Stimulated activated naive CD8-positive, alpha-beta T cell treated with anti-CD3 and anti-CD28 coated beads, Interleukin-15, Interleukin-2, amounts not matched to agents 100 U/mL and 50 U/mL, for 24 hours (primary cell): ENCODE measurements at regions not wholly inside any gene's neighbourhood (a gene's known extent, or its start where the extent isn't known, plus 50 kb on each side); places are given as distances from the start of the nearest gene placed in this dataset.
"Not testable (repeated sequence)": the region's sequence is repeated elsewhere in the genome, so short reads cannot be mapped to it uniquely, and the experiment has no call there.

Experiments
- ATAC-seq: fragments of 150-1000 bp; cut with Tn5 transposase; one replicate; pipeline ENCODE4 v1.10.0; 2021
- DNase-seq: peaks from one replicate; pipeline ENCODE4 v3.0.0; 2021

DNA sequence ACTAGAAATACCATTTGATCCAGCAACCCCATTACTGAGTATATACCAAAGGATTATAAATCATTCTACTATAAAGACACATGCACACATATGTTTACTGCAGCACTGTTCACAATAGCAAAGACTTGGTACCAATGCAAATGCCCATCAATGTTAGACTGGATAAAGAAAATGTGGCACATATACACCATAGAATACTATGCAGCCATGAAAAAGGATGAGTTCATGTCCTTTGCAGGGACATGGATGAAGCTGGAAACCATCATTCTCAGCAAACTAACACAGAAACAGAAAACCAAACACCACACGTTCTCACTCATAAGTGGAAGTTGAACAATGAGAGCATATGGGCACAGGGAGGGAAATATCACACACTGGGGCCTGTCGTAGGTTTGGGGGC is 106.0 kb downstream of the SPATA18 start:
- DNase-seq, ATAC-seq: not testable (repeated sequence)

GRCh38 chr4:52157641-52158316 is 106.7 kb downstream of the SPATA18 start:
- ATAC-seq, result no peak
- DNase-seq, result no peak

DNA sequence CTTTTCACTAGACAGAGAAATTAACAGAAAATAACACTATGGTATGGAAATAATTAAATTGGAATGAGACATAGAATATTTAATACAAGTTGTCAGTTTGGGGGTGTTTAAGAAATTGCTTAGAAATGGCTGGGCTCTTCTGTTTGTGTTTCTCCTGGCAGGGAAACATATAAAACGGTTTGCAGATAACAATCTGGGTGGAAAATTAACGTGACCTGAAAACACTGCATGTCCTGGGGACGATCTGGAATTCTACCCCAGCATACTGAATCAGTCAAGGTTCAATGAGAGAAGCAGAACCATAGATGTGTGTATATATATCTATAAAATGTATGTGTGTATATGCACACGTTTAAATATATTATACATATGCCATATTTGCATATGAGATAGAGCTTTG is 109.8 kb downstream of the SPATA18 start:
- no peak for DNase-seq

DNA sequence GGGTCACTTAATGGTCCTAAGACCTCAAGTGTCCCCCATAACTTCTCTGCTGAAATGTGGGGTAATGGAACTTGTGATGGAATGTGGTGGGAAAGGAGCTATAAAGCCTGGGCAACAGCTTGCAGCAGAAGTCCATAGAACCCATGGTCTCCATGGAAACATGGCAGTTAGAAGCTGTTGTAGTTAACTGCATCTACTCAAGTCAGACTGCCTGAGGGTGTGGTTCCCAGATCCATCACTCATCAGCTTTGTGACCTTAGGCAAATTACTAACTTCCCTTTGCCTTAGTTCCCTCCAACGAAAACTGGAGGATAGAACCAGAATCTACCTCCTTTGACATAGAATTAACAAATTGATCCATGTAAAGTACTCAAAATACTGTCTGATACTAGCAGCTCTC is 113.0 kb downstream of the SPATA18 start:
- ATAC-seq (no peak), DNase-seq (no peak)

More for the DNA sequence above, 109.8 kb downstream of the SPATA18 start:
- no peak for ATAC-seq

DNA sequence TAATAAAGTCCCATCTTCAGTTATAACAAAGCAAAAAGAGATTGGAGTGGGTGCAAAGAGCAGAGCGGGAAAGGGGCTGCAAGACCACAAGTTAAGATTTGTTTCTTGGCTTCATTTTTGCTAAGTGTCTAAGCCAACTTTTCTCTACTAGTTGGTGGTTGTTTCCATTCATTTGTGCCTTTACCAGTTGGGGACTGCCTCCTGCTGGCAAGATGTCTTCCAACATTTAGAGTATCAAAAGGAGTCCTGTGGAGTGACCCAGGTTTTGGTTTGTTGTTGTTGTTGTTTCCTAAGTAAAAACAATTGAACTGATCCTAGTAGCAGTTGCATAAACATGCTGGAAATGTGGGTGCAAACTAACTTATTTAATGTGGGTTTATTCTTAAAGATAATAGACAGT is 121.1 kb downstream of the SPATA18 start:
- ATAC-seq, result no peak
- no peak for DNase-seq

GRCh38 chr4:52173470-52174045 is 122.5 kb downstream of the SPATA18 start:
- DNase-seq (no peak), ATAC-seq (no peak)

GRCh38 chr4:52187603-52188002 is 136.5 kb downstream of the SPATA18 start:
- DNase-seq (no peak), ATAC-seq (no peak)

DNA sequence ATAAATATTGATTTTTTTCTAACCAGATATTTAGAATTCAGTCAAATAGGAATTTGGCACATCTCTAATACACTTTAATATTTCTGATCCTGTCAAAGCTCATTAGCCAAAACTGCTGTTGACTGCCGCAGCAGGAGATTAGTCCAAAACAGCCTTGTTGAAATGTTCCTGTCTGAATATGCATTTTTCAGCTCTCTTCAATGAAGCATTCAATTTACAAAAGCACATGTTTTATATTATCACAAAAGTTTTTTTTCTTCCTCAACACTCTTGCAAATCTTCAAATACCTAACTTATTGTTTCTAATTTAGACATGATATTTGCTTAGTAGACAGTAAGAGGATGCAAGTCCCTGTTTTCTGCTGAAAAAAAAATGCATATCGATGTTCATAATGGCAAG is 140.9 kb downstream of the SPATA18 start:
- DNase-seq (no peak), ATAC-seq (no peak)

DNA sequence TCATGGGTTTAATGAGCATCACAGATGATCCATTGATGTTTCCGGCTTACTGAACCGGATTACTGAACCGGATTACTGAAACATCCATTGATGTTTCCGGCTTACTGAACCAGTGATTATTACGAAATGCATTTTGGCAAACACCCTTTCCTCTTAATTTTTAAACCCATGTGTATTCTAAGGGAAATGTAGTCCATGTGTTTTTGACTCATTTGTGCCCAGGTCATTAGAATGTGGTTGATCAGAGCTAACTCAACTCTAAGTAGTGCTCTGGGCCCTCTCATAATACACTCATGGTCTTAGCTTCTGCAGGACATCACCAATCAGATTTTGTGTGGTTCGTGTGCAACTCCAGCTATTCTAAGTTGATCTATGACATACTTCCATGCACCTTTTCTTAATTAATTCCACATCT is 141.6 kb downstream of the SPATA18 start:
- ATAC-seq, result no peak
- no peak for DNase-seq

- ATAC-seq, result no peak
- DNase-seq, result no peak
These were observed 144.8 kb downstream of the SPATA18 start for GRCh38 chr4:52195869-52196268.

GRCh38 chr4:52196606-52197130 is 145.6 kb downstream of the SPATA18 start:
- ATAC-seq (no peak), DNase-seq (no peak)

DNA sequence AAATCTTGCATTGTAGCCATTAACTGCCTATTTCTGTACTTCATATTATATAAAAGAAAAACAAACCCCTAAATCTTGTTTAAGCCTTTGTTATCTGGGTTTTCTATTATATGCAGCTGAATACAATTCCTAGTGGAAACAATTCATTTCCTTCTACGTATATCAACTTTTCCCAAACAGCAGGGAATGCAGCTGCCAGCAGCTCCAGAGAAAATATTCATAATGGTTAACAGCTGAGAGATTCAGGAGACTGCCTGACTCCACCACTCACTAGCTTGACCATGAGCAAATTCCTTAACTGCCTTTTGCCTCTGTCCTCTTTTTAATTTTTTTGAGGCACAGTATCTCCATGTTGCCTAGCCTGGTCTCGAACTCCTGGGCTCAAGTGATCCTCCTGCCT is 146.2 kb downstream of the SPATA18 start:
- ATAC-seq, result no peak
- no peak for DNase-seq

- ATAC-seq (no peak), DNase-seq (no peak)
These were observed 147.2 kb downstream of the SPATA18 start for GRCh38 chr4:52198294-52198693.

GRCh38 chr4:52199574-52200338 is 148.7 kb downstream of the SPATA18 start:
- ATAC-seq, result no peak
- DNase-seq, result no peak

DNA sequence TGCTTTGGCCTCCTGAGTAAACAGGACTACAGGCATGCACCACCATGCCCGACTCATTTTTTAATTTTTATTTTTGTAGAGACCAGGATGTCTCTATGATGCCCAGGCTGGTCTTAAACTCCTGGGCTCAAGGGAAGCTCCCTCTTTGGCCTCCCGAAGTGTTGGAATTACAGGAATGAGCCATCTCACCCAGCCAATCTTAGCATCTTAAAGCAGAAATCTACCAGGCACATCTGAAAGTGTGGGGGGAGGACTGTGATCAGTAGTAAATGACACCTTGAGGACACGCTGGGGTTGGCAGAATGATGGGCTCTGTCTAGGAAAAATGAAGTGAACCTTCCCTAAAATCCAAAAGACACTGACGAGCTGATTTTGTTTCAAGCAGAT is 149.2 kb downstream of the SPATA18 start:
- ATAC-seq, result no peak
- no peak for DNase-seq

DNA sequence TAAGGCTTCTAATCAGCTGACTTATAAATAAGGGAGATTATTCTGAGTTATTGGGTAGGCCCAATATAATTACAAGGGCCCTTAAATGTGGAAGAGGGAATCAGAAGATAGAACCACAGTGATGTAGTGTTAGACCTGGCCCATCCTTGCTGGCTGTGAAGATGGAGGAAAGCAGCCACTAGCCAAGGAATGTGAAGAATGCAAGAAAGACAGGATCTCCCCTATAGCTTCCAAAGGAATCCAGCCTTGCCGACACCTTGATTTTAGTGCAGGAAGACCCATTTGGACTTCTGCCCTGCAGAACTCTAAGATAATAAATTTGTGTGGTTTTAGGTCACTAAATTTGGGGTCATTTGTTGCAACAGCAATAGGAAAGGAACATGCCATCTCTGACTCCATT is 150.6 kb downstream of the SPATA18 start:
- ATAC-seq (no peak), DNase-seq (no peak)

DNA sequence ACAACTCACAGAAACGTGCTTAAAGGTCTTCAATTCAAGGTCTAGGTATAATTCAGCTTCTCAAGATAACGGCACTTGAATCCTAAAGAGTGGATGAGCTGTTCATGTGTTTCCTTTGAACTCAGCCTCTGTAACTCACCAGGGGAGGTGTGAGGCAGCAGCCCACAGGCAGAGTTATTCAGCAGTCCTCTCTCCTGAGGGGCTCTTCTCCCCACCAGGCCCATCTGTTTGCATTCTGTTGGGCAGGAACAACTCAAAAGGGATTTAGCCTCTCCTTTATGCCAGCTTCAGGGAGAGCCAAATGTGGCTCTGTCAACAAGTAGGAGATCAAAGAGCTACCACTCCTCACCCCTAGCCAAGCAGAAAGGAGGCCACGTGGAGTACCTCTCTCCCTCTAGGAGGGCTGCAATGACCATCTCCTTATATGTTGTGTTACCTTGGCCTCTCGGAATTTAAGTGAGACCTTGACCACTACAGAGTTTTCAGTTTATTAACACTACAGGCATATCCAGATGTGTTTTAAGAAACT is 151.2 kb downstream of the SPATA18 start:
- ATAC-seq (no peak), DNase-seq (no peak)

- DNase-seq, result no peak
- no peak for ATAC-seq
These were observed 151.8 kb downstream of the SPATA18 start for GRCh38 chr4:52202931-52203330.

GRCh38 chr4:52203351-52203750 is 152.2 kb downstream of the SPATA18 start:
- DNase-seq, result no peak

GRCh38 chr4:52204921-52205320 is 153.8 kb downstream of the SPATA18 start:
- no peak for ATAC-seq
- DNase-seq, result no peak

More at GRCh38 chr4:52203351-52203750, 152.2 kb downstream of the SPATA18 start:
- ATAC-seq, result no peak

DNA sequence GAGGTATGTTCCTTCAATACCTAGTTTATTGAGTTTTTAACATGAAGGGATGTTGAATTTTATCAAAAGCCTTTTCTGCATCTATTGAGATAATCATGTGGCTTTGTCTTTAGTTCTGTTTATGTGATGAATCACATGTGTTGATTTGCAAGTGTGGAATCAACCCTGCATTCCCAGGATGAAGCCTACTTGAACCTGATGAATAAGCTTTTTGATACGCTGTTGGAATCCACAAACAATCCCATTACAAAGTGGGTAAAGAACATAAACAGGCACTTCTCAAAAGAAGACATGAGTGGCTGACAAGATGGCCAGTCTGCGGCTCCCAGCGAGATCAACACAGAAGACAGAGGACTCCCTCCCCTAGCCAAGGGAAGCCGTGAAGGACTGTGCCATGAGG is 156.0 kb downstream of the SPATA18 start:
- not testable (repeated sequence) for ATAC-seq, DNase-seq

GRCh38 chr4:52212702-52213101 is 161.6 kb downstream of the SPATA18 start:
- no peak for DNase-seq
- no peak for ATAC-seq

GRCh38 chr4:52231526-52231925 is 180.4 kb downstream of the SPATA18 start:
- no peak for DNase-seq
- ATAC-seq, result no peak
